Iris pigment epithelial cell (primary cell): ENCODE measurements at regions not wholly inside any gene's neighbourhood (a gene's known extent, or its start where the extent isn't known, plus 50 kb on each side); places are given as distances from the start of the nearest gene placed in this dataset.

Source experiments
- DNase-seq: peaks from one replicate; pipeline ENCODE4 v3.0.0-alpha.2; 2011; ENCODE audit warnings: low read depth

GRCh38 chr2:220916931-220917330, 655.2 kb downstream of the EPHA4 start:
- no peak for DNase-seq

- DNase-seq, result no peak
These were observed 641.6 kb downstream of the EPHA4 start for GRCh38 chr2:220930271-220931076.

DNA sequence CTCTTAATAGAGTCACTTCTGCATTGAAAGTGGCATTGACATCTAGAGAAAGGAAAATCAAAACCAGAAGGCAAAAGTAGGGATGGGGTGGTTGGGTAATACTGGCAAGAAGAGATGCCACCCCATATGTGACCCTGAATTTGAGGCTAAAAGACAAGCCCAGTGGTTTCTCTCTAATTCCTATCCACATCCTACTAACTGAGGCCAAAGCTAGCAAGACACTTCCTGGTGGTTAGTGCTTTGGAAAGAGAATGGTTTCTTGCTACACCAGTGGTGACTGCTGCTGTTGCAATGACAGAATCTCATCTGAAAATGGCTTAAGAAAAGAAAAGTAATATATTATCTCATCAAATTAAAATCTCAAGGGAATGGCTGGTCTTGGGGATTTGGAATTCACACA, 640.6 kb downstream of the EPHA4 start:
- no peak for DNase-seq

GRCh38 chr2:220932041-220932440, 640.1 kb downstream of the EPHA4 start:
- DNase-seq, result no peak

DNA sequence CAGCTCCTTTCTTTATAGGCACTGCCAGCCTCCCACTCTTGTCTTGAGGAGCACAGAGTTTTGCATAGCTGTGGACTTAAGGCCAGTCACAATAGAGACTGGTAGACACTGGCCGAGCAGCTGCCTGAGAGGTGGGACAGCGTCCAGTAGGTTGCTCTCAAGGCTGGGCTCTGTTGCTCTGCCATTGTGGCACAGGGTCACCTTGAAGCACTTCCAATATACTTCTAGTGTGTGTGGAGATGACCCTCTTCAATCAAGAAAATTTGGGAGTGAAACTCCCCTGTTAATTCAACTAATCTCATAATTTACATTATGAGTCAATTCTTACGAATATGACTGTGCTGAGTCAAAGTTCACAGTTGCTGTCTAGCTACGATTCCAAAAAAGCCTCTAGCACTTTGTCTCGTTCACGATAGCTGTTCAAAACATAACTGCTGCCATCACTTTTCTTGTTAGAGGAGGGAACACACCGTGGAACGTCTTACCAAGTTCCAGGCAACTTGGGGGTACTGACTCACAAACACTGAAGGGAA, 636.2 kb downstream of the EPHA4 start:
- DNase-seq, result no peak

- no peak for DNase-seq
These were observed 635.4 kb downstream of the EPHA4 start for GRCh38 chr2:220936641-220937197.

DNA sequence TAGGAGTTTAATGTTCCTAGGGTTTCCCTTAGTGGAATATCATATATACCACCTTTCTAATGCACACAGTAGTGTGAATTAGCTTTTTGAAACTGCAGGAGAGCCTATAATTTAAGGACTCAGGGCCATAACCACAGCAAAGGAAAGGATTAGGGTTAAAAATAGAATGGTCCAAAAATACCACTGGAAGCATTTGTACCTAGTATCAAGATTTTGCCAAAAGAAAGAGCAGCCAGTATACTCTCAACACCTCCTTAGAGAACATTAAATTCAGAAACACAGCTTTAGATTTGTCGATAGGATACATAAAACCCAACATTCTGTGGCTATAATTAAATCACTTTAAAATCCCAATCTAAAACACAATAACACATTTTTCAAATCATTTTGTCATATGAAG, 634.9 kb downstream of the EPHA4 start:
- no peak for DNase-seq

DNA sequence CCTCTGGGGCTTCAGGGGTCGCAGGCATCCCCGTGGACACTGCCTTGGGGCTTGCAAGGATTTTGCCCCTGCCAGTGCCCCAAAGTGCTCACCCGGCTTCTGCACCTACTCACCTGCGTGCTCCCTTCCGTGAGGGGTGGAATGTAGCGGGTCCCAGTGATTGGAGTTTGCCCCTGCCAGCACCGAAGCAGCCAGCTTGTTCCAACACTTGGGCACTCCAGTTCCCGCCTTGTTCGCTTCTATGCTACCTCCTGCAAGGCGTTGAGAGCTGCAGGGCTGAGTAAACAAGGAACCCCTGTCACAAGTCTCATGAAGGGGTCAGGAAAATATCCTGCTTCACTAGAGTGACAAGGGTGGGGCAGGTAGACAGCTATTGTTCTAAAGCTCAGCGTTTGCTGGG, 631.5 kb downstream of the EPHA4 start:
- DNase-seq, result no peak

- DNase-seq, result no peak
These were observed 630.4 kb downstream of the EPHA4 start for GRCh38 chr2:220941683-220942082.

- DNase-seq, result peak; percentile 3
These were observed 625.6 kb downstream of the EPHA4 start for GRCh38 chr2:220946552-220946951.

DNA sequence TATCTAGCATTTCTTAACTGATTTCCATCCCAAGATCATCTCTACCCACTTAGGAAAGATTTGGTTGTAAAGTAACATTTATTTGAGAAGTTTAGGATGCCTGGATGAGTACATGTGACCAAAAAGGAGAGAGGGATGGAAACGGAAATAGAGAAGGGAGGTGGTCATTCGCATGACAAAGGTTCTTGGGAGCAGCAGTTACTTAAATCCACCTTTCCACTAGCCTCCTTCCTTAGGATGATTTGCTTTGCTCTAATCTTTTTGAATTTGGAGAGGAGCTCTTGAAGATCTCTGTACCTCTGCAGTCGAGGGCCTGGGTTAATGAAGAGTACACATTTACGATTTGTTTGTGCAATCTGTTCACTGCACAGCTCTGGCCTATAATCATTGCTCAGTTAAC, 623.5 kb downstream of the EPHA4 start:
- DNase-seq, result no peak

DNA sequence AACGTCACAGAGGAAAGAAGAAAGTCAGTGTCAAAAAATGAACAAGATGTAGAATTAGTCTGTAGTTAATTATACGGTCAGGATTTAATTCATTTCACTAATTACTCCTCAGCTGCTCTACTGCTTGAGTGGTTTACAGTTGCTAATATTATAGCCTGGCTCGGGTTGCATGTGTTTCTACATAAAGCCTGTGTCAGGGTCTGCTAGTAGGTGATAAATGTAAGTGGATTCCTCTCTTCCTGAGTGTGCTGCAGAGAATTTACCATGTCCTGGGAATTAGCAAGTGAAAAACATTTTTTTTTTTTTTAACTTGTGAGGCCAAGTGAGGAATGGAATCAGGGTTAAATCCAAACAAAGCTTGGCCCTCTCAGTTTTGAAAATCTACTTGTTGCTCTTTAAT, 622.6 kb downstream of the EPHA4 start:
- DNase-seq, result no peak

DNA sequence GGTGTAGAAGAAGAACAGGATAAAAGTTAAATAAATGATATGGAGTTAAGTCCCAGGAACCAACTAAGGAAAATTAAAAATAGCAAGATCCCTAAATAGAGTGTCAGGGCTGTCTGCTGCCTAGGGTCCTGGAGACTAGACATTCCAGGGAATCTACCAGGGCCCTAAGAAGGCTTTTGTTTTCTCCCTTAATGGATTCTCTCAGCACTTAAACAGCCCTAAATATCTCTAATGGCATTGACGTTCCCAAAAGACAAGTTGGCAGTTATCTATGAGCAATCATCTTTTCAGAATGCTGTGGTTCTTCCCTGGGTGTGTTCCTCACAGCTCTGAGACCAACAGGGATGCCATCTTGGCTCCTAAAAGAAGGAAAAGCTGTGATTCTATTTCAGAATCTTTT, 616.3 kb downstream of the EPHA4 start:
- DNase-seq, result no peak

- DNase-seq, result no peak
These were observed 615.7 kb downstream of the EPHA4 start for GRCh38 chr2:220956429-220956828.

GRCh38 chr2:220959391-220959802, 612.7 kb downstream of the EPHA4 start:
- no peak for DNase-seq

- DNase-seq, result no peak
These were observed 610.8 kb downstream of the EPHA4 start for GRCh38 chr2:220961143-220961860.

DNA sequence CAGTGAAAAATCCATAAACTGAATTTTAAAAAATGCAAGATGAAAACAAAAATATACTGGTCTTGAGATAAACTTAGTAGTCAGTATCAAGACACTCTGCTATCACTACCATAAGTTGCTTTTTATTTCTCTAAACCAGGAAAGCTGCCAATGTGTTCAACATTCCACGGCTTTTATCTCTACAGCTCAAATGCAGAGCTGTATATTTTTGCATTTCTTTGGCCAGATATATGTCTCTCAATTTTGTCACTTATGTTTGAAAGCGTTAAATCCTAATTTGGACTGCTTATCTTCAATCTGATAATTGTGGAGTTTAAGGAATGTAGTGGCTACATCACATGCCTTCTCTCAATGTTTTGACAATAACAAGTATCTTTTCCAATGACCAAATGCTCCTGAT, 609.5 kb downstream of the EPHA4 start:
- peak; percentile 17 for DNase-seq

- DNase-seq, result no peak
These were observed 609.0 kb downstream of the EPHA4 start for GRCh38 chr2:220963076-220963475.

DNA sequence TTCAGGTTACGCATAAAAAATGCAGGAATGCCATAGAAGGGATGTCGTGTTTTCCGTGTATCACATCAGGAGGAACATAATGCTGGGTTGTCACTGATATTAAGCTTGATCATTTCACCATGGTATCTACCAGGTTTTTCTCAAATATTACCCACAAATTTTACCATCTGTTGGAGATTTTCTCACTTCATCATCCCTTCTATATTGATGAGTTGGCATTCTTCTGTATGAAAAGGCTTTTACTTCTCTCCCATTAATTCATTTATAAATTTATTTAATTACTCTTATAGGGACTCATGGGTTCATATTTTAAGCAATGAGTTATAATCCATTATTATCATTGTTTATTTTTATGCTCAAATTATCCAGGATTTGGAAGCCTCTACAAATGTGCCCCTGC, 608.2 kb downstream of the EPHA4 start:
- DNase-seq, result no peak

DNA sequence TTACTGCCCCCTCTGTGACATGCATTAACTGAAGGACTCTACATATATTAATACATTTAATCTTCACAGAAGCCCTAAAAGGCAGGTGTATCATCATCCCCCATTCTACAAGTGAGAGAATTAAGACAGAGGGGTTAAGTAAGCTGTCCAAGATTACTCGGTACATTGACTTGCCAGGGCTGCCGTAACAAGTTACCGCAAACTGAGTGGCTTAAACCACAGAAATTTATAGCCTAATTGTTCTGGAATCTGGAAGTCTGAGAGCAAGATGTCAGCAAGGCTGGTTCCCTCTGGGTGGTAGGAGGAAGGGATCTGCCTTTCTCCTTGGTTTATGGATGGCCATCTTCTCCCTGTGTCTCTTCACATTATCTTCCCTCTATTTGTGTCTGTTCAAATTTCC, 605.5 kb downstream of the EPHA4 start:
- DNase-seq, result peak; percentile 83

DNA sequence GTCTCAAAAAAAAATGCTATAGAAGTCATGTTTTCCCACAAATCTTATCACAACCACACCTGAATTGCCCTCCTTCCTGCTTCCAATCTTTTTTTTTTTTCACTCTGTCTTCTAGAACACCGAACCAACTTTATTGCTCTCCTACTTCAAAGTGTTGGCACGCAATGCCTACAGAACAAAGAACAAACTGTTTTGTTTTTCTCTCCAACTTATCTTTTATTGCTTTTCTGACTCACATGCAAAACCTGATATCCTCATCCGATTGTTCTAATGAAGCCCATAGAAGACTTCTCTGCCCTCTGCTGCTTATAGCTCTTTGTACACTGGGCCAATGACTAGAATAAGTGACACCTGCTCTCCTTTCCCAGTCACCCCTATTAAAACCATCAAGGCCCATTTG, 602.8 kb downstream of the EPHA4 start:
- DNase-seq, result no peak

DNA sequence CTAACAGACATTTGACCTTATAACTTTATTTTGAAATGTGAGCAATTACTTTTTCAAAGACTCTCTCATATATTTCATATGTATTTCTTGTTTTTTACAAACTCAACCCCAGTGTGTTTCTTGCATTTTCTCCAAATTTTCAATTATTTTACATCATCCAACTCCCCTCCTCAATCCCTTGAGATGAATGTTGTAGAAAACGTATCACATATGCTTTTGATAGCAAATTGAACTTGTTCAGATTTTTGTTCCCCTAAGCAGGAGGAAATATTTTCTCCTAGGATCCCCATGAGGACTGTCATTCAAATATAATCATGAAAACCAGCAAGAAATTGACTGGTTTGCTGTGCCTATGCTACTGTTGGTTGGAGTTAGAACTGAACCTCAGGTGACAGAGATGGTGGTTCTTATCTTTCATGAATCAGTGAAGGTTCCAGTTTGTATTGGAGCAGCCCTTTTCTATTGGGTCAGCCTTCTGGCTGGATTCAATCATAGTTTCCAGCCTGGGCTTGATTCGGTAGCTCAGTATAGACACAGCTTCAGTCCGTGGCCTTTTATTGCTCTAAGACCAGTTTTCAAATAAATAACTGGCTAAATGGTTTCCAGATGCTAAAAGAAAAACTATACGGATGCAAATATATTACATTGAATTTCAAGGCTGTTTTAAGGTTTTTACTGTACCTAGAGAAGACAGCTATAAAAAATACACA, 591.0 kb downstream of the EPHA4 start:
- DNase-seq, result no peak
